ENCODE measurements at regions not wholly inside any gene's neighbourhood (a gene's known extent, or its start where the extent isn't known, plus 50 kb on each side); places are given as distances from the start of the nearest gene placed in this dataset.

DNA sequence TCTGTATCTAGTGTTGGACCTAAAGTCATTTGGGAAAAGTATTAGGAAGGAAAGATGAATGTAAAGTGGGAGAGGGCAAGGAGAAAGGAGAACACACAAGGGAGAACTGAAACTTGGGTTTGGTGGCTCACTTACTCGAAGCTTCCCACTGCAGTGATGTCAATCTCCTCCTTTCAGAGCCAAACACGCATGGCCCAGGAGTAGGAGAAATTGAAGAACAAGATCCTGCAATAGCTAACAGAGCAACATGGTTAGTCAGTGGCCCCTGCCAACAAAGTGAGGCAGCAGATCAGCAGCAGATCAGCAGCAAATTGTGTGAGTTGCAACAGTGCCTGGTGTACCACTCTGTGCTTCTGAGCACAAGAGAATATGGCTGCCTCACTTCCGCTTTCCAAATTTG lies 366.4 kb downstream of the PSAT1 start:
- no peaks in the 10 kb centered on the region for H3K9me3 Mint-ChIP-seq
- H3K4me3 Mint-ChIP-seq = no peak overlapping the region
- no peak for ATAC-seq
- H3K36me3 Mint-ChIP-seq = no peaks in the 10 kb centered on the region
- 77% methylated on average over 3 of the region's 3 CpGs for WGBS (ENCODE audit: insufficient coverage)
- DNase-seq = no peak
- H3K36me3 ChIP-seq (ENCODE audit: control insufficient read depth, insufficient read depth, low read length) = no peaks in the 10 kb centered on the region
- intact Hi-C loops (cut with micrococcal nuclease) = no loop called here
- H3K4me1 Mint-ChIP-seq = no peaks in the 10 kb centered on the region
- no peak overlapping the region for H3K27ac ChIP-seq (ENCODE audit: low read length)
- no peak overlapping the region for H3K27ac Mint-ChIP-seq
- no peaks in the 10 kb centered on the region for H3K9me3 ChIP-seq (ENCODE audit: control insufficient read depth, insufficient read depth, low read length)
- no peaks in the 10 kb centered on the region for H3K27me3 ChIP-seq (ENCODE audit: control insufficient read depth, insufficient read depth, low read length)
- H3K4me1 ChIP-seq (ENCODE audit: control insufficient read depth, insufficient read depth, low read length) = no peaks in the 10 kb centered on the region
- no peak overlapping the region for H3K4me3 ChIP-seq (ENCODE audit: low read length)
- TF ChIP-seq, protein P1, sequence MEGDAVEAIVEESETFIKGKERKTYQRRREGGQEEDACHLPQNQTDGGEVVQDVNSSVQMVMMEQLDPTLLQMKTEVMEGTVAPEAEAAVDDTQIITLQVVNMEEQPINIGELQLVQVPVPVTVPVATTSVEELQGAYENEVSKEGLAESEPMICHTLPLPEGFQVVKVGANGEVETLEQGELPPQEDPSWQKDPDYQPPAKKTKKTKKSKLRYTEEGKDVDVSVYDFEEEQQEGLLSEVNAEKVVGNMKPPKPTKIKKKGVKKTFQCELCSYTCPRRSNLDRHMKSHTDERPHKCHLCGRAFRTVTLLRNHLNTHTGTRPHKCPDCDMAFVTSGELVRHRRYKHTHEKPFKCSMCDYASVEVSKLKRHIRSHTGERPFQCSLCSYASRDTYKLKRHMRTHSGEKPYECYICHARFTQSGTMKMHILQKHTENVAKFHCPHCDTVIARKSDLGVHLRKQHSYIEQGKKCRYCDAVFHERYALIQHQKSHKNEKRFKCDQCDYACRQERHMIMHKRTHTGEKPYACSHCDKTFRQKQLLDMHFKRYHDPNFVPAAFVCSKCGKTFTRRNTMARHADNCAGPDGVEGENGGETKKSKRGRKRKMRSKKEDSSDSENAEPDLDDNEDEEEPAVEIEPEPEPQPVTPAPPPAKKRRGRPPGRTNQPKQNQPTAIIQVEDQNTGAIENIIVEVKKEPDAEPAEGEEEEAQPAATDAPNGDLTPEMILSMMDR (IDR thresholded peaks at IDR 0.05) = no peak
- no peaks in the 10 kb centered on the region for H3K27me3 Mint-ChIP-seq (ENCODE audit: low read depth in 2 of 2)

DNA sequence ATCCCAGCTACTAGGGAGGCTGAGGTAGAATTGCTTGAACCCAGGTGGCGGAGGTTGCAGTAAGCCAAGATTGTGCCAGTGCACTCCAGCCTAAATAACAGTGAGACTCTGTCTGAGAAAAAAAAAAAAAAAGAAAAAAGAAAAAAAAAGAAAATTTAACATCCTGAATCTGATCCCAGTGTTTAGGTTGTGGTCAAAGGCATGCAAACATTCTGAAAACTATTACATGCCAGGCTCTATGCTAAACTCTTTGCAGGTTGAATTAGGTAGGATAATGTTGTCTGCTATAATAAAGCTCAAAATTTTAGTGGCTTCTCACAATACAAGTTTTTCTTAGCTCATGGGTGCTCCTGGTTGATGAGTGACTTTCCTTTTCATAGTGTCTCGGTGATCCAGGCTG lies 367.4 kb downstream of the PSAT1 start:
- Mint-ChIP-seq H3K9me3 (no peaks in the 10 kb centered on the region), H3K4me3 (no peak overlapping the region), H3K36me3 (no peaks in the 10 kb centered on the region), H3K4me1 (no peaks in the 10 kb centered on the region), H3K27ac (no peak overlapping the region), H3K27me3 (ENCODE audit: low read depth in 2 of 2) (no peaks in the 10 kb centered on the region)
- no peak overlapping the region for H3K27ac ChIP-seq (ENCODE audit: low read length)
- ATAC-seq (no peak), DNase-seq (no peak)
- no peaks in the 10 kb centered on the region for H3K4me1 ChIP-seq (ENCODE audit: control insufficient read depth, insufficient read depth, low read length)
- intact Hi-C loops (cut with micrococcal nuclease) = no loop called here
- no peak overlapping the region for H3K4me3 ChIP-seq (ENCODE audit: low read length)
- H3K36me3 ChIP-seq (ENCODE audit: control insufficient read depth, insufficient read depth, low read length) = no peaks in the 10 kb centered on the region
- H3K27me3 ChIP-seq (ENCODE audit: control insufficient read depth, insufficient read depth, low read length) = no peaks in the 10 kb centered on the region
- 78% methylated on average over 2 of the region's 2 CpGs for WGBS (ENCODE audit: insufficient coverage)
- TF ChIP-seq, protein P1 (IDR thresholded peaks at IDR 0.05) = no peak
- no peaks in the 10 kb centered on the region for H3K9me3 ChIP-seq (ENCODE audit: control insufficient read depth, insufficient read depth, low read length)

DNA sequence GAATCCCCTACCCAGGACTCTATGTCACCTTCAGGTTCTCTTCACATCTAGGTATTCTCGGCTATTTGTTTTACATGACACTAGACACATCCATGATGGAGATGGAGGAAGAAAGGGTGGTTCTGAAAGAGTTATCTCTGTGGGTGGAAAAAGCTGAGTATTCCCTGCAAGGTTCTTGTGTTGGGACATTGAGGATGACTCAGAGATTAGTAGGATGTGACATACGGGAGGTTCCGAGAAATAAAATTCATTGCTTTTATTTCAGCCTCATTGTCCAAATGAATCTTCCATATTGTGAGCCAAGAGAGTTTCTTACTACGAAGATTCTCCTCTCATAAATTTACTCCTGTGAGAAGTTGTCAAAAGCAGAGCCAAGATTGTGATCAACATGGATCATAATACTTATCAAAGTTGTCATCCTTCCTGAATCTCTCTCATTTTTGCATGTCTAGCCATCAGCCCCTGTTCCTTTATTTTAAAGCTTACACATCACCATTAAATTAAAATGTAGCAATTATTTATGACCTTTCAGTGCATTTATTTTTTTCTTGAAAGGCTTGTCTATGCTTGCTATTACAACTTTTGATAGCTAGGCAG lies 370.0 kb downstream of the PSAT1 start:
- no peak overlapping the region for H3K4me3 Mint-ChIP-seq
- H3K9me3 ChIP-seq (ENCODE audit: control insufficient read depth, insufficient read depth, low read length) = no peaks in the 10 kb centered on the region

More for the DNA sequence above, 370.0 kb downstream of the PSAT1 start:
- 93% methylated on average over 3 of the region's 4 CpGs for WGBS (ENCODE audit: insufficient coverage)
- Histone ChIP-seq H3K36me3 (ENCODE audit: control insufficient read depth, insufficient read depth, low read length) (no peaks in the 10 kb centered on the region), H3K4me3 (ENCODE audit: low read length) (no peak overlapping the region), H3K4me1 (ENCODE audit: control insufficient read depth, insufficient read depth, low read length) (no peaks in the 10 kb centered on the region), H3K27ac (ENCODE audit: low read length) (no peak overlapping the region), H3K27me3 (ENCODE audit: control insufficient read depth, insufficient read depth, low read length) (no peaks in the 10 kb centered on the region)
- ATAC-seq (no peak), DNase-seq (no peak)
- Mint-ChIP-seq H3K27ac (no peak overlapping the region), H3K9me3 (peaks cover 4% of the 10 kb centered on the region in 2 donors), H3K36me3 (no peaks in the 10 kb centered on the region), H3K4me1 (no peaks in the 10 kb centered on the region), H3K27me3 (ENCODE audit: low read depth in 2 of 2) (no peaks in the 10 kb centered on the region)
- intact Hi-C loops (cut with micrococcal nuclease) = no loop called here
- TF ChIP-seq, protein P1 (IDR thresholded peaks at IDR 0.05) = no peak
